HG02798 (cell line): ENCODE measurements at regions not wholly inside any gene's neighbourhood (a gene's known extent, or its start where the extent isn't known, plus 50 kb on each side); places are given as distances from the start of the nearest gene placed in this dataset.

Experiments
- ATAC-seq: cut with Tn5 transposase; IDR thresholded peaks from one replicate; pipeline ENCODE4 v1.9.1; 2021; ENCODE audit warnings: mild to moderate bottlenecking; ENCODE audit not compliant: unreplicated experiment, poor library complexity

DNA sequence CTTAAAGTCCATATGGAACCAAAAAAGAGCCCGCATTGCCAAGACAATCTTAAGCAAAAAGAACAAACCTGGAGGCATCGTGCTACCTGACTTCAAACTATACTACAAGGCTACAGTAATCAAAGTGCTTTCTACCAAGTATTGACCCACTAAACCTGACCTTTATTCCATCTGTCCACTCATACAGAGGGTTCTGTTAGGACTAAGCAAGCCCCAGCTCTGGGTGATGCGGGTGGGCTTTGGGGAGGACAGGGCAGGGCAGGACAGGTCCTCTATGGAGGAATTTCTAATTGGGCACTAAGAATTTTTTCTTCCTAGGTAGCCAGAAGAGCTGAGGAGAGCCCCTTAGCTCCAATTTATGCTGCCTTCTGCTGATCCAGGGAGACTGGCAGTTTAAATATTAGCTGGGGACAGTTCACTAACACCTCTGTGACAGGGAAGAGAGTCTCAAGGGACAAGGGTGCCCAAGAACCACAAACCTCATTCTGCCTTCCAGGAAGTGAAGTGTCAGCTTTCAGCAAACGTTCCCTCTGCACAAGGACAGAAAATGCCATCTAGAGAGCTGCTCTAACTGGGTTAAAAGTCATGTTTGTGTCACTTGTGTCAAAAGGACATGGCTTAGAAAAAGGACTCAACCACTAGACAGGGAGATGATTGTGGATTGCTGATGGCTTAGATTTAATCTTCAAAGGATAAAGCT lies 143.2 kb downstream of the KIT start:
- ATAC-seq: no peak

DNA sequence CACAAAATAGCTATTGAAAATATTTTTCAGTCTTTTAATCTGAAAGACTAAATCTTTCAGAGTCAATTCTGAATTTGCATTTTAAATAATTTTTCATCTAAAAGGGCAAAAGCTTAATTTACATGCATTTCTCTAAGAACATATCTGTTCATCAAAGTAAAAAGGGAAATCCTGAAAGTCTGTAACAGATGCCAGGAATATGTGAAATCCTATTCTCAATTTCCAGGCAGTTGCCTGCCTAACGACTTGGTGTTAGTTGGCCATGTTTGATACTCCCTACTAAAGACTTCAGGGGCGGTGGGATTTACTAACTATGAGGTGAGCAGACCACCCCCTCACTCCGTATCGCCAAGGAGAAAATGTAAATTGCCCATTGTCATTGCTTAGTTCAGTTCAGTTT lies 136.8 kb downstream of the KIT start:
- no peak for ATAC-seq

DNA sequence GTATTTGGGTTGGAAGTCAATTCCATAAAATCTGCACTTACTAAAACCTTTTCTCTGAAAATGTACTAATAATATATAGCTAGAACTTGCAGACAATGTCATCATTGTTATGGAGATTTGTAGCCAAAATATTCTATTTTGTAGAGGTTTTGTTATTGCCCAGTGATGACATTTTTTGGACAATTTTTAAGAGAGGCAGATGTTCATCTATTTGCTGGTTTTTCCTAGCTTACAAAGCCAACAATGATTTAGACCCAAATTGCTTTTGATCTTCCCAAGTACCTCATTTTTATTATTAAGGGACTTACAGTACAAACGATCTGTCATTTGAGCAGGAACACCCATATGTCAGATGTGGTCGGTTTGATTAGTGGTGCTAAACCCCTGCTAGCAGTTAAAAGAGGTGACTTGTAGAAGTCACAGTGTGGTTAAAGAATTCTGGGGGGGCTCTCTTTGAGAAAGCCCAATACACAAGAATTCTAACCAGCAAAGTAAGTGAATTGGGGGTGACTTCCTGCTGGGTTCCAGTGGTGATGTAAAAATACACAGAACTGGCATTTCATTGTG lies 136.2 kb downstream of the KIT start:
- ATAC-seq: no peak
